Hematopoietic multipotent progenitor cell treated with erythropoietin and hydrocortisone succinate and interleukin-3 and kit ligand, for 8 days (in vitro differentiated cells): ENCODE measurements at regions not wholly inside any gene's neighbourhood (a gene's known extent, or its start where the extent isn't known, plus 50 kb on each side); places are given as distances from the start of the nearest gene placed in this dataset.
"Not testable (repeated sequence)": the region's sequence is repeated elsewhere in the genome, so short reads cannot be mapped to it uniquely, and the experiment has no call there.

ENCODE experiments used
- DNase-seq: peaks from one replicate; pipeline ENCODE4 v3.0.0-alpha.2; 2015

- DNase-seq, result no peak
These were observed 79.8 kb downstream of the ZNF92 start for GRCh38 chr7:65453341-65454030.

GRCh38 chr7:65454469-65454868, 80.8 kb downstream of the ZNF92 start:
- DNase-seq, result peak; percentile 4

- not testable (repeated sequence) for DNase-seq
These were observed 81.4 kb downstream of the ZNF92 start for GRCh38 chr7:65455050-65455449.

GRCh38 chr7:65457705-65458104, 84.0 kb downstream of the ZNF92 start:
- no peak for DNase-seq

GRCh38 chr7:65459438-65459837, 85.8 kb downstream of the ZNF92 start:
- DNase-seq, result no peak

- no peak for DNase-seq
These were observed 88.6 kb downstream of the ZNF92 start for GRCh38 chr7:65462148-65462716.

GRCh38 chr7:65463184-65463583, 89.5 kb downstream of the ZNF92 start:
- DNase-seq, result no peak

GRCh38 chr7:65469919-65470558, 96.4 kb downstream of the ZNF92 start:
- DNase-seq, result not testable (repeated sequence)

- DNase-seq, result no peak
These were observed 97.9 kb downstream of the ZNF92 start for GRCh38 chr7:65471587-65471986.

GRCh38 chr7:65475040-65475726, 101.5 kb downstream of the ZNF92 start:
- no peak for DNase-seq

GRCh38 chr7:65475734-65476319, 102.2 kb downstream of the ZNF92 start:
- DNase-seq, result no peak

GRCh38 chr7:65477326-65477725, 103.7 kb downstream of the ZNF92 start:
- DNase-seq, result peak; percentile 6

- DNase-seq, result no peak
These were observed 115.7 kb downstream of the ZNF92 start for GRCh38 chr7:65489260-65489767.

GRCh38 chr7:65496697-65497096, 123.0 kb downstream of the ZNF92 start:
- not testable (repeated sequence) for DNase-seq

GRCh38 chr7:65503434-65504152, 129.9 kb downstream of the ZNF92 start:
- no peak for DNase-seq

GRCh38 chr7:65504504-65505319, 131.1 kb downstream of the ZNF92 start:
- not testable (repeated sequence) for DNase-seq

GRCh38 chr7:65505320-65505633, 131.6 kb downstream of the ZNF92 start:
- not testable (repeated sequence) for DNase-seq

- DNase-seq, result not testable (repeated sequence)
These were observed 135.1 kb downstream of the ZNF92 start for GRCh38 chr7:65508581-65509367.

GRCh38 chr7:65509368-65510186, 135.9 kb downstream of the ZNF92 start:
- no peak for DNase-seq

- DNase-seq, result not testable (repeated sequence)
These were observed 136.5 kb downstream of the ZNF92 start for GRCh38 chr7:65510187-65510538.
